NB4 (cell line): ENCODE measurements at regions not wholly inside any gene's neighbourhood (a gene's known extent, or its start where the extent isn't known, plus 50 kb on each side); places are given as distances from the start of the nearest gene placed in this dataset.

Source experiments
- DNase-seq: peaks from one replicate; pipeline ENCODE4 v3.0.0; 2010; ENCODE audit warnings: low read depth
- H3K4me3 ChIP-seq: one replicate; pipeline ENCODE4 v1.5.1; 2011; ENCODE audit warnings: mild to moderate bottlenecking, low read depth, low read length, moderate library complexity
- MYC ChIP-seq: IDR thresholded peaks from 2 replicates; pipeline ENCODE4 v1.6.1; 2011; ENCODE audit warnings: low read depth, low read length
- POLR2A ChIP-seq: IDR thresholded peaks from 2 replicates; pipeline ENCODE4 v1.6.1; 2011; ENCODE audit warnings: mild to moderate bottlenecking; ENCODE audit not compliant: insufficient read length; ENCODE audit errors: extremely low read depth
- TF ChIP-seq, protein P1 (sequence below): IDR thresholded peaks from one replicate; pipeline ENCODE4 v1.5.1; 2012; ENCODE audit warnings: low read depth, low read length
- TF ChIP-seq, protein P2 (sequence below): IDR thresholded peaks from 2 replicates; pipeline ENCODE4 v1.6.1; 2011; ENCODE audit warnings: low read depth, low read length

GRCh38 chr2:204251998-204252376, 293.3 kb upstream of the PARD3B start:
- no peak for DNase-seq
- H3K4me3 ChIP-seq: no peak overlapping the region
- TF ChIP-seq, protein P1, sequence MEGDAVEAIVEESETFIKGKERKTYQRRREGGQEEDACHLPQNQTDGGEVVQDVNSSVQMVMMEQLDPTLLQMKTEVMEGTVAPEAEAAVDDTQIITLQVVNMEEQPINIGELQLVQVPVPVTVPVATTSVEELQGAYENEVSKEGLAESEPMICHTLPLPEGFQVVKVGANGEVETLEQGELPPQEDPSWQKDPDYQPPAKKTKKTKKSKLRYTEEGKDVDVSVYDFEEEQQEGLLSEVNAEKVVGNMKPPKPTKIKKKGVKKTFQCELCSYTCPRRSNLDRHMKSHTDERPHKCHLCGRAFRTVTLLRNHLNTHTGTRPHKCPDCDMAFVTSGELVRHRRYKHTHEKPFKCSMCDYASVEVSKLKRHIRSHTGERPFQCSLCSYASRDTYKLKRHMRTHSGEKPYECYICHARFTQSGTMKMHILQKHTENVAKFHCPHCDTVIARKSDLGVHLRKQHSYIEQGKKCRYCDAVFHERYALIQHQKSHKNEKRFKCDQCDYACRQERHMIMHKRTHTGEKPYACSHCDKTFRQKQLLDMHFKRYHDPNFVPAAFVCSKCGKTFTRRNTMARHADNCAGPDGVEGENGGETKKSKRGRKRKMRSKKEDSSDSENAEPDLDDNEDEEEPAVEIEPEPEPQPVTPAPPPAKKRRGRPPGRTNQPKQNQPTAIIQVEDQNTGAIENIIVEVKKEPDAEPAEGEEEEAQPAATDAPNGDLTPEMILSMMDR: no peak
- TF ChIP-seq, protein P2, sequence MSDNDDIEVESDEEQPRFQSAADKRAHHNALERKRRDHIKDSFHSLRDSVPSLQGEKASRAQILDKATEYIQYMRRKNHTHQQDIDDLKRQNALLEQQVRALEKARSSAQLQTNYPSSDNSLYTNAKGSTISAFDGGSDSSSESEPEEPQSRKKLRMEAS: no peak
- TF ChIP-seq POLR2A (no peak), MYC (no peak)

DNA sequence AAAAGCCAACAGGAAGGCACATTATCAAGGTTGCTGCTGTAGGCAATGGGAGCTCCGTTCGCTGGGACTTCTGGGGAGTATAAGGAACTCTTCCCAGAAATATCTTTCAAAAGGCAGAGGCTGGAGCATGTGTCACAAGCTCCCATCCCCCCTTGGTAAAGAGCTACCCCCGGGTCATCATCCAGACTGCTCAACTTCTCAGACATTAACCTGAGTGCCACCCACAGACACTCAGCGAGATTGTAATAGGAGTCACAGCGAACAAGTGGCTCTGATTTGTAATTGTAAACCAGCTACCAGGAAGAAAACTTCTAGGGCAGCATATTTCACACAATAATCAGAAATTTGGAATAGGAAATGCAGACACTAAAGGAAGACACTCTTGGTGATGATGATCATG, 290.2 kb upstream of the PARD3B start:
- DNase-seq: no peak
- no peak overlapping the region for H3K4me3 ChIP-seq
- TF ChIP-seq, protein P1: no peak
- no peak for TF ChIP-seq MYC
- TF ChIP-seq POLR2A: no peak
- TF ChIP-seq, protein P2: no peak

DNA sequence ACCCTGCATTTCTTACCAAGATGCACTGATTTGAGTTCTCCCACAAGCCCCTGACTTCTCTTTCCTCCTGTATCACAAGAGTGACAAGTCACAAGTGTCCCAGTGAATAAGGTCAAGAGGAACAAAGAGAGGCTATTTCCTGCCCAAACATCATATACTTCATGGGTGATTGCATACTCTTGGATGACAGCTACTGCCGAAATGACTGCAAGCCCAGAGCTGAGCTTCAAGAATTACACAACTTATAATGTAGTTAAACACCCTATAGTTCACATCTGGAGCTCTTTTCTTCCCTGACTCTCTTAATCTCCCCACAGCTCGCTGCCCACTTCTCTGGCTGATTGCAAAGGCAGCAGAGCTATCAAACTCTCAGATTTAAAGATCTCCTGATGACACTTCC, 289.7 kb upstream of the PARD3B start:
- no peak for DNase-seq
- TF ChIP-seq, protein P2: no peak
- TF ChIP-seq MYC: no peak
- TF ChIP-seq, protein P1: no peak
- no peak for TF ChIP-seq POLR2A
- no peak overlapping the region for H3K4me3 ChIP-seq

DNA sequence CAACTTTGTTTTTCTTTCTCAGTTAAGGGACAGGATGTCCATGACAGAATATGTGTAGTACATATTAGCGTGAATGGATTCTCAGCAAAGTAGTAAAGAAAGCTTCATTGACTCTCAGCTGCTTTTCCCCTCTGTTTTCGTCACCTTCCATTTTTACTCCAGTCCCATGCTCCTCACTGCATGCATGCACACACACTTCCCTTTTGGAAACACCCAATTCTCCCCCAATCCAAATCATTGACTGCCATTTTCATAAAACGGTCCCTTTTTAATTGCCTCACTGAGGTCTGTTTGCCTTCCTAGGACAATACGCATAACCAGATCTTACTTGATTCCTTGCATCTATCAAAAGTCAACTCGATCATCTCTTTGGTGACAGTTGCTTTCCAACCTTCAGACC, 287.5 kb upstream of the PARD3B start:
- TF ChIP-seq, protein P1: no peak
- TF ChIP-seq, protein P2: no peak
- TF ChIP-seq MYC (no peak), POLR2A (no peak)
- no peak for DNase-seq
- H3K4me3 ChIP-seq: no peak overlapping the region

- DNase-seq: no peak
- no peak overlapping the region for H3K4me3 ChIP-seq
- no peak for TF ChIP-seq MYC
- TF ChIP-seq POLR2A: no peak
- TF ChIP-seq, protein P2: no peak
- TF ChIP-seq, protein P1: no peak
Measured at GRCh38 chr2:204258890-204259289, 286.4 kb upstream of the PARD3B start.
